Lower leg skin (tissue), 3 donors: ENCODE measurements at regions not wholly inside any gene's neighbourhood (a gene's known extent, or its start where the extent isn't known, plus 50 kb on each side); places are given as distances from the start of the nearest gene placed in this dataset.

Source experiments
- POLR2A ChIP-seq, 2 donors: fragments of 450-650 bp; IDR thresholded peaks; one replicate each; pipeline ENCODE4 v1.6.1; 2016 to 2017; ENCODE audit warnings: antibody characterized with exemption in 2 of 2, mild to moderate bottlenecking in 1 of 2, moderate library complexity in 1 of 2
- TF ChIP-seq, protein P1 (sequence below), 3 donors: fragments of 450-650 bp; IDR thresholded peaks; one replicate each; pipeline ENCODE4 v1.5.1; 2016; ENCODE audit warnings: antibody characterized with exemption in 3 of 3, mild to moderate bottlenecking in 3 of 3, moderate library complexity in 2 of 3

DNA sequence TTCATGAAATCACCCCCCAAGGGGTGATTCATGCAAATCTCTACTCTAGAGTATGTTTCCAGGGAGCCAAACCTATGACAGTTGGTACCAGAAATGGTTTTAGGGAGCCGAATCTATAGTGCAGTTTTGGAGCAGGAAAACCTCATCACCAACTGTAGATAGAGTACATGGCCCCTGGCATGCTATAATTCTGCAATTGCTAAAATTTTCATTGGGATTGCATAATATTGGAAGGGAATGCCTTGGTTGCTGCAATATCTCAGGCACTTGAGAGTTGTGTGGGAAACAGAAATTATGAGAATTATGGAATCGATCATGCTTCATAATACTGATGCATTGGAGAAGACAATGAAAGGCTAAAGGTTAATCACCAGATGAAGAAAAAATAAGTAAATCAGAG lies 148.2 kb upstream of the PLPPR1 start:
- TF ChIP-seq, protein P1, sequence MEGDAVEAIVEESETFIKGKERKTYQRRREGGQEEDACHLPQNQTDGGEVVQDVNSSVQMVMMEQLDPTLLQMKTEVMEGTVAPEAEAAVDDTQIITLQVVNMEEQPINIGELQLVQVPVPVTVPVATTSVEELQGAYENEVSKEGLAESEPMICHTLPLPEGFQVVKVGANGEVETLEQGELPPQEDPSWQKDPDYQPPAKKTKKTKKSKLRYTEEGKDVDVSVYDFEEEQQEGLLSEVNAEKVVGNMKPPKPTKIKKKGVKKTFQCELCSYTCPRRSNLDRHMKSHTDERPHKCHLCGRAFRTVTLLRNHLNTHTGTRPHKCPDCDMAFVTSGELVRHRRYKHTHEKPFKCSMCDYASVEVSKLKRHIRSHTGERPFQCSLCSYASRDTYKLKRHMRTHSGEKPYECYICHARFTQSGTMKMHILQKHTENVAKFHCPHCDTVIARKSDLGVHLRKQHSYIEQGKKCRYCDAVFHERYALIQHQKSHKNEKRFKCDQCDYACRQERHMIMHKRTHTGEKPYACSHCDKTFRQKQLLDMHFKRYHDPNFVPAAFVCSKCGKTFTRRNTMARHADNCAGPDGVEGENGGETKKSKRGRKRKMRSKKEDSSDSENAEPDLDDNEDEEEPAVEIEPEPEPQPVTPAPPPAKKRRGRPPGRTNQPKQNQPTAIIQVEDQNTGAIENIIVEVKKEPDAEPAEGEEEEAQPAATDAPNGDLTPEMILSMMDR (IDR thresholded peaks at IDR 0.05): no peak
- TF ChIP-seq POLR2A (IDR thresholded peaks at IDR 0.05): no peak
